Liver (tissue), 8 donors: ENCODE measurements at regions not wholly inside any gene's neighbourhood (a gene's known extent, or its start where the extent isn't known, plus 50 kb on each side); places are given as distances from the start of the nearest gene placed in this dataset.

Experiments used
- DNase-seq: peaks from one replicate; pipeline ENCODE4 v3.0.0-alpha.2; 2017; ENCODE audit warnings: low spot score
- H3K27ac ChIP-seq, 2 donors: one replicate each; pipeline ENCODE4 v1.7.0; 2013; ENCODE audit warnings: inconsistent platforms in 2 of 2, low read length in 2 of 2, control low read depth in 1 of 2, low read depth in 1 of 2, mild to moderate bottlenecking in 1 of 2
- H3K27me3 ChIP-seq, 4 donors: one replicate each; pipeline versions ENCODE4 v1.6.1 to v1.7.0; 2013; ENCODE audit warnings: low read length in 3 of 4, inconsistent platforms in 1 of 4, mild to moderate bottlenecking in 1 of 4, moderate library complexity in 1 of 4; ENCODE audit not compliant: control insufficient read depth in 4 of 4, insufficient read depth in 4 of 4
- H3K36me3 ChIP-seq, 4 donors: one replicate each; pipeline versions ENCODE4 v1.6.1 to v1.7.0; 2013; ENCODE audit warnings: low read length in 3 of 4, mild to moderate bottlenecking in 3 of 4, low read depth in 1 of 4, moderate library complexity in 1 of 4; ENCODE audit not compliant: control insufficient read depth in 4 of 4, insufficient read depth in 3 of 4
- H3K4me1 ChIP-seq, 4 donors: one replicate each; pipeline versions ENCODE4 v1.6.1 to v1.7.0; 2013; ENCODE audit warnings: low read length in 3 of 4, mild to moderate bottlenecking in 3 of 4, moderate library complexity in 1 of 4; ENCODE audit not compliant: control insufficient read depth in 4 of 4, insufficient read depth in 4 of 4
- H3K4me3 ChIP-seq, 3 donors: one replicate each; pipeline versions ENCODE4 v1.6.1 to v1.7.0; 2013; ENCODE audit warnings: low read length in 3 of 3, control low read depth in 1 of 3, low read depth in 1 of 3, mild to moderate bottlenecking in 1 of 3
- H3K9ac ChIP-seq, 2 donors: one replicate each; pipeline ENCODE4 v1.7.0; 2013; ENCODE audit warnings: low read length in 2 of 2, mild to moderate bottlenecking in 2 of 2, moderate library complexity in 2 of 2, control low read depth in 1 of 2, low read depth in 1 of 2
- H3K9me3 ChIP-seq, 4 donors: one replicate each; pipeline versions ENCODE4 v1.6.1 to v1.7.0; 2013; ENCODE audit warnings: low read length in 3 of 4; ENCODE audit not compliant: control insufficient read depth in 4 of 4
- EGR1 ChIP-seq, 2 donors: IDR thresholded peaks; 2 replicates each; pipeline ENCODE4 v1.6.1; 2016 to 2018; ENCODE audit warnings: antibody characterized with exemption in 2 of 2, low read depth in 2 of 2
- FOXA1 ChIP-seq: IDR thresholded peaks from 2 replicates; pipeline ENCODE4 v1.6.1; 2016; ENCODE audit warnings: antibody characterized with exemption
- FOXA2 ChIP-seq: IDR thresholded peaks from 2 replicates; pipeline ENCODE4 v1.6.1; 2016; ENCODE audit warnings: antibody characterized with exemption
- GABPA ChIP-seq, 2 donors: IDR thresholded peaks in 1 of 2; conservative IDR thresholded peaks in 1 of 2; 2 replicates each; pipeline ENCODE4 v1.6.1; 2016; ENCODE audit warnings: antibody characterized with exemption in 2 of 2, mild to moderate bottlenecking in 1 of 2, moderate library complexity in 1 of 2
- HNF4A ChIP-seq, 2 donors: conservative IDR thresholded peaks; 2 replicates each; pipeline ENCODE4 v1.6.1; 2016; ENCODE audit warnings: antibody characterized with exemption in 2 of 2, mild to moderate bottlenecking in 2 of 2
- JUND ChIP-seq, 2 donors: IDR thresholded peaks; 2 replicates each; pipeline ENCODE4 v1.6.1; 2016; ENCODE audit warnings: antibody characterized with exemption in 2 of 2
- MAX ChIP-seq: IDR thresholded peaks from 2 replicates; pipeline ENCODE4 v1.6.1; 2016; ENCODE audit warnings: antibody characterized with exemption
- NR2F2 ChIP-seq: IDR thresholded peaks from 2 replicates; pipeline ENCODE4 v1.6.1; 2016; ENCODE audit warnings: antibody characterized with exemption
- RAD21 ChIP-seq, 2 donors: IDR thresholded peaks; 2 replicates each; pipeline ENCODE4 v1.6.1; 2016; ENCODE audit warnings: antibody characterized with exemption in 2 of 2, mild to moderate bottlenecking in 2 of 2
- RXRA ChIP-seq, 2 donors: IDR thresholded peaks; 2 replicates each; pipeline ENCODE4 v1.6.1; 2017 to 2018; ENCODE audit warnings: antibody characterized with exemption in 2 of 2, mild to moderate bottlenecking in 1 of 2
- TAF1 ChIP-seq: conservative IDR thresholded peaks from 2 replicates; pipeline ENCODE4 v1.6.1; 2016; ENCODE audit warnings: antibody characterized with exemption, mild to moderate bottlenecking
- YY1 ChIP-seq: IDR thresholded peaks from 2 replicates; pipeline ENCODE4 v1.6.1; 2016; ENCODE audit warnings: antibody characterized with exemption, mild to moderate bottlenecking
- ZBTB33 ChIP-seq: IDR thresholded peaks from 2 replicates; pipeline ENCODE4 v1.6.1; 2016; ENCODE audit warnings: antibody characterized with exemption
- WGBS: extraction: QIAGEN DNeasy Blood & Tissue Kit; methylation state at CpG from one replicate; pipeline ENCODE4 v1.1.7; 2013; 5-methylcytosine and 5-hydroxymethylcytosine counted together
- TF ChIP-seq, protein P1 (sequence below): IDR thresholded peaks from 2 replicates; pipeline ENCODE4 v1.6.1; 2016; ENCODE audit warnings: antibody characterized with exemption, mild to moderate bottlenecking
- TF ChIP-seq, protein P2 (sequence below): fragments of 150-350 bp; IDR thresholded peaks from 2 replicates; pipeline ENCODE4 v1.5.1; 2017; ENCODE audit warnings: improper control_type of control experiment, low read depth, low read length; ENCODE audit not compliant: missing input control
- donor health status: healthy.
- donor health status: healthy.
- donor health status: healthy.
- donor health status: healthy.
- donor health status: healthy.

DNA sequence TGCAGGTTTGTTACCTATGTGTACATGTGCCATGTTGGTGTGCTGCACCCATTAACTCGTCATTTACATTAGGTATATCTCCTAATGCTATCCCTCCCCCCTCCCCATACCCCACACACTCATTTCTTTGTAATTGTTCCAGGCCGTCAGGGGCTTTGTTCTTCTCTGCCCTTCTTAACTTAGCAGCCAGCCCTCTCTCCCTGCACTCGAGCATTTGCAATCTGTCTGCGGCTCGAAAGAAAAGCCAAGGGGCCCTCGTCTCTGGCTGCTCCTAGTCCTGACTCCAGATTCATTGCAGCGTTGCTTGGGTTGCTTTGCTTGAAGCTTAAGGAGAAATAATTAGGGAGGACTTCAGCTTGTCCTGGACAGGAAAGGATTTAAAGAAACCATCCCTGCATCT is 85.7 kb downstream of the ATP1A1 start:
- H3K27ac ChIP-seq = no peak overlapping the region
- H3K27me3 ChIP-seq = no peaks in the 10 kb centered on the region
- H3K4me3 ChIP-seq = no peak overlapping the region
- no peaks in the 10 kb centered on the region for H3K9me3 ChIP-seq
- TF ChIP-seq TAF1 (no peak), GABPA (IDR thresholded peaks at IDR 0.05 in 1 of 2, conservative IDR thresholded peaks at IDR 0.05 in 1 of 2) (no peak), YY1 (no peak), RAD21 (IDR thresholded peaks at IDR 0.05) (no peak), NR2F2 (no peak), EGR1 (IDR thresholded peaks at IDR 0.05; ENCODE audit: low read depth in 2 of 2) (no peak), JUND (IDR thresholded peaks at IDR 0.05) (no peak), FOXA2 (no peak), RXRA (IDR thresholded peaks at IDR 0.05) (no peak), FOXA1 (no peak), HNF4A (conservative IDR thresholded peaks at IDR 0.05) (no peak)
- TF ChIP-seq, protein P1, sequence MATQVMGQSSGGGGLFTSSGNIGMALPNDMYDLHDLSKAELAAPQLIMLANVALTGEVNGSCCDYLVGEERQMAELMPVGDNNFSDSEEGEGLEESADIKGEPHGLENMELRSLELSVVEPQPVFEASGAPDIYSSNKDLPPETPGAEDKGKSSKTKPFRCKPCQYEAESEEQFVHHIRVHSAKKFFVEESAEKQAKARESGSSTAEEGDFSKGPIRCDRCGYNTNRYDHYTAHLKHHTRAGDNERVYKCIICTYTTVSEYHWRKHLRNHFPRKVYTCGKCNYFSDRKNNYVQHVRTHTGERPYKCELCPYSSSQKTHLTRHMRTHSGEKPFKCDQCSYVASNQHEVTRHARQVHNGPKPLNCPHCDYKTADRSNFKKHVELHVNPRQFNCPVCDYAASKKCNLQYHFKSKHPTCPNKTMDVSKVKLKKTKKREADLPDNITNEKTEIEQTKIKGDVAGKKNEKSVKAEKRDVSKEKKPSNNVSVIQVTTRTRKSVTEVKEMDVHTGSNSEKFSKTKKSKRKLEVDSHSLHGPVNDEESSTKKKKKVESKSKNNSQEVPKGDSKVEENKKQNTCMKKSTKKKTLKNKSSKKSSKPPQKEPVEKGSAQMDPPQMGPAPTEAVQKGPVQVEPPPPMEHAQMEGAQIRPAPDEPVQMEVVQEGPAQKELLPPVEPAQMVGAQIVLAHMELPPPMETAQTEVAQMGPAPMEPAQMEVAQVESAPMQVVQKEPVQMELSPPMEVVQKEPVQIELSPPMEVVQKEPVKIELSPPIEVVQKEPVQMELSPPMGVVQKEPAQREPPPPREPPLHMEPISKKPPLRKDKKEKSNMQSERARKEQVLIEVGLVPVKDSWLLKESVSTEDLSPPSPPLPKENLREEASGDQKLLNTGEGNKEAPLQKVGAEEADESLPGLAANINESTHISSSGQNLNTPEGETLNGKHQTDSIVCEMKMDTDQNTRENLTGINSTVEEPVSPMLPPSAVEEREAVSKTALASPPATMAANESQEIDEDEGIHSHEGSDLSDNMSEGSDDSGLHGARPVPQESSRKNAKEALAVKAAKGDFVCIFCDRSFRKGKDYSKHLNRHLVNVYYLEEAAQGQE = no peak
- TF ChIP-seq, protein P2, sequence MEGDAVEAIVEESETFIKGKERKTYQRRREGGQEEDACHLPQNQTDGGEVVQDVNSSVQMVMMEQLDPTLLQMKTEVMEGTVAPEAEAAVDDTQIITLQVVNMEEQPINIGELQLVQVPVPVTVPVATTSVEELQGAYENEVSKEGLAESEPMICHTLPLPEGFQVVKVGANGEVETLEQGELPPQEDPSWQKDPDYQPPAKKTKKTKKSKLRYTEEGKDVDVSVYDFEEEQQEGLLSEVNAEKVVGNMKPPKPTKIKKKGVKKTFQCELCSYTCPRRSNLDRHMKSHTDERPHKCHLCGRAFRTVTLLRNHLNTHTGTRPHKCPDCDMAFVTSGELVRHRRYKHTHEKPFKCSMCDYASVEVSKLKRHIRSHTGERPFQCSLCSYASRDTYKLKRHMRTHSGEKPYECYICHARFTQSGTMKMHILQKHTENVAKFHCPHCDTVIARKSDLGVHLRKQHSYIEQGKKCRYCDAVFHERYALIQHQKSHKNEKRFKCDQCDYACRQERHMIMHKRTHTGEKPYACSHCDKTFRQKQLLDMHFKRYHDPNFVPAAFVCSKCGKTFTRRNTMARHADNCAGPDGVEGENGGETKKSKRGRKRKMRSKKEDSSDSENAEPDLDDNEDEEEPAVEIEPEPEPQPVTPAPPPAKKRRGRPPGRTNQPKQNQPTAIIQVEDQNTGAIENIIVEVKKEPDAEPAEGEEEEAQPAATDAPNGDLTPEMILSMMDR = no peak
- peaks cover 0 to 5% (median 3%) of the 10 kb centered on the region in 4 donors for H3K4me1 ChIP-seq
- no peaks in the 10 kb centered on the region for H3K36me3 ChIP-seq
- no peak for DNase-seq
- no peak overlapping the region for H3K9ac ChIP-seq
- WGBS = 91% methylated on average over 7 of the region's 7 CpGs

GRCh38 chr1:116460261-116460660 is 87.2 kb downstream of the ATP1A1 start:
- 15% methylated on average over 1 of the region's 1 CpG for WGBS

More at GRCh38 chr1:116460261-116460660, 87.2 kb downstream of the ATP1A1 start:
- H3K27ac ChIP-seq = no peak overlapping the region
- peaks cover 0 to 8% (median 3%) of the 10 kb centered on the region in 4 donors for H3K4me1 ChIP-seq
- H3K4me3 ChIP-seq = no peak overlapping the region
- H3K9me3 ChIP-seq = no peaks in the 10 kb centered on the region
- DNase-seq = no peak
- H3K27me3 ChIP-seq = no peaks in the 10 kb centered on the region
- no peak overlapping the region for H3K9ac ChIP-seq
- no peaks in the 10 kb centered on the region for H3K36me3 ChIP-seq
- TF ChIP-seq TAF1 = no peak
- TF ChIP-seq JUND (IDR thresholded peaks at IDR 0.05) = no peak
- no peak for TF ChIP-seq ZBTB33
- TF ChIP-seq MAX = no peak
